NB4 (cell line): ENCODE measurements at regions not wholly inside any gene's neighbourhood (a gene's known extent, or its start where the extent isn't known, plus 50 kb on each side); places are given as distances from the start of the nearest gene placed in this dataset.

ENCODE experiments used
- DNase-seq: peaks from one replicate; pipeline ENCODE4 v3.0.0; 2010; ENCODE audit warnings: low read depth
- H3K4me3 ChIP-seq: one replicate; pipeline ENCODE4 v1.5.1; 2011; ENCODE audit warnings: mild to moderate bottlenecking, low read depth, low read length, moderate library complexity
- CTCF ChIP-seq: IDR thresholded peaks from one replicate; pipeline ENCODE4 v1.5.1; 2012; ENCODE audit warnings: low read depth, low read length
- MAX ChIP-seq: IDR thresholded peaks from 2 replicates; pipeline ENCODE4 v1.6.1; 2011; ENCODE audit warnings: low read depth, low read length
- MYC ChIP-seq: IDR thresholded peaks from 2 replicates; pipeline ENCODE4 v1.6.1; 2011; ENCODE audit warnings: low read depth, low read length
- POLR2A ChIP-seq: IDR thresholded peaks from 2 replicates; pipeline ENCODE4 v1.6.1; 2011; ENCODE audit warnings: mild to moderate bottlenecking; ENCODE audit not compliant: insufficient read length; ENCODE audit errors: extremely low read depth

GRCh38 chr1:116286541-116286971 is 86.5 kb upstream of the ATP1A1 start:
- TF ChIP-seq POLR2A (no peak), CTCF (no peak), MYC (no peak), MAX (no peak)
- DNase-seq: no peak

GRCh38 chr1:116287341-116288200 is 85.5 kb upstream of the ATP1A1 start:
- no peak overlapping the region for H3K4me3 ChIP-seq
- DNase-seq: no peak
- TF ChIP-seq MYC (no peak), POLR2A (no peak), MAX (no peak), CTCF (no peak)

More at GRCh38 chr1:116286541-116286971, 86.5 kb upstream of the ATP1A1 start:
- no peak overlapping the region for H3K4me3 ChIP-seq

GRCh38 chr1:116288201-116288598 is 84.8 kb upstream of the ATP1A1 start:
- TF ChIP-seq POLR2A: no peak
- no peak for DNase-seq
- no peak overlapping the region for H3K4me3 ChIP-seq

GRCh38 chr1:116289193-116289592 is 83.9 kb upstream of the ATP1A1 start:
- H3K4me3 ChIP-seq: no peak overlapping the region
- DNase-seq: no peak
- TF ChIP-seq CTCF (no peak), POLR2A (no peak), MAX (no peak), MYC (no peak)

- no peak for DNase-seq
- TF ChIP-seq MAX: no peak
- no peak for TF ChIP-seq MYC
- TF ChIP-seq POLR2A: no peak
- no peak for TF ChIP-seq CTCF
- no peak overlapping the region for H3K4me3 ChIP-seq
These were observed 82.8 kb upstream of the ATP1A1 start for GRCh38 chr1:116290085-116290705.

GRCh38 chr1:116291024-116291423 is 82.0 kb upstream of the ATP1A1 start:
- TF ChIP-seq MAX: no peak
- no peak for TF ChIP-seq CTCF
- no peak for TF ChIP-seq MYC
- TF ChIP-seq POLR2A: no peak
- H3K4me3 ChIP-seq: no peak overlapping the region
- no peak for DNase-seq
